GM12872 (cell line): ENCODE measurements at regions not wholly inside any gene's neighbourhood (a gene's known extent, or its start where the extent isn't known, plus 50 kb on each side); places are given as distances from the start of the nearest gene placed in this dataset.

Experiments
- CTCF ChIP-seq: IDR thresholded peaks from 3 replicates; pipeline ENCODE4 v1.5.1; 2011; ENCODE audit warnings: low read depth, mild to moderate bottlenecking, low read length, moderate library complexity; ENCODE audit not compliant: insufficient read depth

GRCh38 chr14:85766295-85766694 lies 236.4 kb downstream of the FLRT2 start:
- TF ChIP-seq CTCF, result no peak

GRCh38 chr14:85764822-85765221 lies 234.9 kb downstream of the FLRT2 start:
- TF ChIP-seq CTCF, result no peak

- no peak for TF ChIP-seq CTCF
These were observed 232.6 kb downstream of the FLRT2 start for GRCh38 chr14:85762526-85762925.

- no peak for TF ChIP-seq CTCF
These were observed 222.2 kb downstream of the FLRT2 start for GRCh38 chr14:85752175-85752574.

- TF ChIP-seq CTCF, result no peak
These were observed 214.6 kb downstream of the FLRT2 start for GRCh38 chr14:85744573-85744972.

- TF ChIP-seq CTCF, result no peak
These were observed 202.1 kb downstream of the FLRT2 start for GRCh38 chr14:85732031-85732430.

- TF ChIP-seq CTCF, result no peak
These were observed 201.2 kb downstream of the FLRT2 start for GRCh38 chr14:85731186-85731585.
